ENCODE measurements at regions not wholly inside any gene's neighbourhood (a gene's known extent, or its start where the extent isn't known, plus 50 kb on each side); places are given as distances from the start of the nearest gene placed in this dataset.

- no peak for DNase-seq (ENCODE audit: low spot score)
These were observed 124.5 kb upstream of the CSF3R start for GRCh38 chr1:36607263-36607651.

GRCh38 chr1:36606641-36607262 is 124.0 kb upstream of the CSF3R start:
- no peak for DNase-seq (ENCODE audit: low spot score)

GRCh38 chr1:36605942-36606640 is 123.4 kb upstream of the CSF3R start:
- DNase-seq (ENCODE audit: low spot score) = no peak

DNA sequence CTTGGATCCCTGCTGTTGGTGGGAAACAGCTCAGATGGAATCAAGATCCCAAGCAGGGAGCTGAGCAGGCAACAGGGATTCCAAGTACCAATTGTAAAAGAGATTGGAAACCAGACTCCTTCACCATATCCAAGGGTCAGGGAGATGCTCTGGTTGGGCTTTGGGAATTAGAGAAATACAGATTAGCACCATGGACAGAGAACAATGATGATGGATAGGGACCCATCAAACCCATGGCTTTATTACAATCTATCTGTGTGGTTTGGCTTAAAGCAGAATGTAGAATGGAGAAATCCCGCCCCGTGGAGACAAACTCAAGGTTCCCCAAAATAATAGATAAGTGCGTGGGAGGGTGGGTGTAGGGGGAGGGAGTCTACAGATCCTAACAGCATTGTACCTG is 120.7 kb upstream of the CSF3R start:
- DNase-seq (ENCODE audit: low spot score) = no peak

DNA sequence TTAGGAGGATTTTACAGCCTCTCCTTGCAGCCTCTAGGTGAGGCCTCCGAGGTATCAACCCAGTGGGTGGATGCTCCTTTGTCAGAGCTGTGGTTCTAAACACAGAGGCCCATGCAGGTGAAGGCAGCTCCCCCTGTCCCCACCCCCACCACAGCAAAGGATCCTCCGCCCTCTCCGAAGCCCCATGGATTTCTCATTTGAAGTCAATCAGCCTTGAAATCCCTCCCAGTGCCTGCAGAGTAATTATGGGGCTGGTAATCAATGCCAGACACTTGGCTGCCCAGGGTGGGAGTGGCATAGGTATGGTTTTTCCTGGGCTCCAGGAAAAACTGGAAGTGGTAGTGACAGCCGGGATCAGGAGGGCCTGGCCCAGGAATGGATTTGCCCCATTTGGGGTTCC is 119.5 kb upstream of the CSF3R start:
- DNase-seq (ENCODE audit: low spot score) = no peak

GRCh38 chr1:36599828-36600227 is 117.1 kb upstream of the CSF3R start:
- DNase-seq (ENCODE audit: low spot score) = no peak

DNA sequence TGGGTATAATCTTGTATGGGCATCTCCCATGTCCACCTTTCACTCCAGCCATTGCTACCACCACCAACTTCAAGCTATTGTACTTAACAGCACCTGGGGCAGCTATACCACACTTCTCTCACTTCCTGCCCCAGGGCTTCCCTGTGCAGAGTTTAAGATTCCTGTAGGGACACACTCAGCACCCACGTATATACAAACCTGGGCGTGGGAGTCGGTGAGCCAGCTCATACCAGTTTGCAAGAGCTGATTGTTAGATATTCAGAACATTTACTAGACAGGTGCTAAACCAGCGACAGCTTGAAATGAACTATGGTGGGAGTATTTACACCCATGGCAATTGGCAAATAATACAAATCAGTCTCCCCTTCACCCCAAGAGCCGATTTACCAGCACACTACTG is 114.8 kb upstream of the CSF3R start:
- no peak for DNase-seq (ENCODE audit: low spot score)

GRCh38 chr1:36595921-36596320 is 113.2 kb upstream of the CSF3R start:
- DNase-seq (ENCODE audit: low spot score) = no peak

GRCh38 chr1:36595349-36595748 is 112.6 kb upstream of the CSF3R start:
- DNase-seq (ENCODE audit: low spot score) = no peak

DNA sequence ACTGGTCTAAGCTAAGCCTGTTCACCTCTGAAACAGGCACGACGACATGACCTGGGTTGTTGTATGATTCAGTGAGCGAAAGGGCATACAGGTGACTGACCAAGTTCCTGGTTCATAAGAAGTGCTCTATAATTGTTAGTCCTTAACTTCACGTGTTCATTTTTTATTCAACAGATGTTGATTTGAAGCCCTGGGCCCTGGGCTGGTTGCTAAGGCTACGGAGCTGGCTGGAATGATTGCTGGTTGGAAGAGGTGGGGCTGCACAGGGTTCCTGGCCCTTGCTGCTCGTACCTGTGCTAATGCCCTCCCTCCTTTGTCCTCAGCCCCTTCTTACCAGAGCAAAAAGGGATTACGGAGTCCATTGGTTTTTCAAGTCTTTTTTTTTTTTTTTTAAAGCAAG is 111.3 kb upstream of the CSF3R start:
- DNase-seq (ENCODE audit: low spot score) = no peak

- no peak for DNase-seq (ENCODE audit: low spot score)
These were observed 108.6 kb upstream of the CSF3R start for GRCh38 chr1:36591278-36591677.

DNA sequence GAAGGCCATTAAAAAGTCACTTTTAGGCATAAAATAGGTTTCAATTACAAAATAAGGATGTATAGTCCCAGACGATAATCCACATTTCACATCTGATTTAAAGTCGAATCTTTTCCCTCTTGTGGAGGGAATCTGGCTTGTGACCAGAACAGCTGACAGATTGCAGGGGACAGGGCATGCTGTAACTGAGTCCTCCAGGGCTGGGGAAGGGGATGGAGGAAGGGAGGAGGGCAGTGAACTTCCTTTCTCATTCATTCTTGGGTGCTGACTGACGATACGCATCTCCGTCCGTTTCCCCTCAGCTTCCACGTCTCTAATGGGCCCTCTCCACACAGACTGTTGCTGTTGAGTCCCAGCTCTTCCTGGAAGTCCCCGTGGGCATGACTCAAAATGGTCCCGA is 108.1 kb upstream of the CSF3R start:
- DNase-seq (ENCODE audit: low spot score) = no peak

- DNase-seq (ENCODE audit: low spot score) = peak; percentile 31
These were observed 107.6 kb upstream of the CSF3R start for GRCh38 chr1:36590264-36590663.

DNA sequence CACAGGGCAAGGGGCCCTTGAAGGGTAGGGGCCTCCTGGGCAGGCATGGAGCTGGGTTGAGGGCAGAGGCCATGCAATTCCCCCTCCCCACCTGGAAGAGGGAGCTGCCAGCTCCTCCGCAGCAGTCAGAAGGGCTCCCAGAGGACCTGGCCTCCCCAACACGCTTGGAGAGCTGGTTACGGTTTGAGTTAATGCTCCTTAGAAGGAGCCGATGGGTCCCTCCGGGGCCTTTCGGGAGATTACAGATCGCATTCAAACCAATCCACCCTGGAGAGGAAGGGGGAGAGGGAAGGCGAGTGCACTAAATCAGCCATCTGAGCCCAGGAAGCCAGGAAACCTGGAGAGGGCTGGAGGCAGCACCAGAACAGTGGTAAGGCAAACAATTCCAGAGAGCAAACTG is 106.3 kb upstream of the CSF3R start:
- DNase-seq (ENCODE audit: low spot score) = no peak

GRCh38 chr1:36585569-36586548 is 103.1 kb upstream of the CSF3R start:
- no peak for DNase-seq (ENCODE audit: low spot score)

GRCh38 chr1:36584874-36585453 is 102.3 kb upstream of the CSF3R start:
- DNase-seq (ENCODE audit: low spot score) = no peak

- DNase-seq (ENCODE audit: low spot score) = no peak
These were observed 101.5 kb upstream of the CSF3R start for GRCh38 chr1:36583980-36584782.

DNA sequence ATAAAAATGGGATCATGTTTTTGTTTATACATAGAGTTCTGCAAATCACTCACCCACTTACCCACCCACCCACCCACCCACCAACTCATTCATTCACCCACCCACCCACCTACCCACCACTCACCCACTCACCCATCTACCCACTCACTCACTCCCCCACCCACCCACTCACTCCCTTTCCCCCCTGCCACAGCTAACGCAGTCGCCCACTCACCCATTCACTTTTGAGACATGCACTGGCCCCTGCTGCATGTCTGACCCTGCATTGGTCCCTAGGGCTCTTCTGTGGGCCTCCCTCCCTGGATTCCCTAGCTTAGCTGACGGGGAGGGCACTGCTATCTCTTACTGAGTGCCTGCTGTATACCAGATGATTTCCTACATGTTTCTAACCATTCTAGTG is 100.4 kb upstream of the CSF3R start:
- DNase-seq (ENCODE audit: low spot score) = no peak

GRCh38 chr1:36582066-36582755 is 99.5 kb upstream of the CSF3R start:
- DNase-seq (ENCODE audit: low spot score) = no peak

DNA sequence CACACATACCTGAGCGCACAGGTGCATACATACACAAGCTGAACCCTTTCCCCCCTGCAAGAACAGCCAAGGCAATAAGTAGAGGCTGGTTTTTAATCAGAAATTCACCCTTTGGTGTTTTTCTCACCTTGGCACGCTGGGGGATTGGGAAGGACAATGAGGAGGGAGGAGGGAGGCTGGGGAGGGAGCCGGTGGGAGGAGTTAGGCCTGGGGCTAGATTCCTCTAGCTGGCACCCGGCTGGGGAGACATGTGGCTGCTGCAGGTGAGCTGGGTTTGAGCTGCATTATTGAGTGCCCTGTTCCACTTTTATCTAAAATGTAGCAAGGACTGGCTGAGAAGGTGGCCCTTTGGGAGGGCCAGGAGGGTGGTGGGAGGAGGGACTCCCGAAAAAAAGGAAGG is 97.8 kb upstream of the CSF3R start:
- DNase-seq (ENCODE audit: low spot score) = no peak

DNA sequence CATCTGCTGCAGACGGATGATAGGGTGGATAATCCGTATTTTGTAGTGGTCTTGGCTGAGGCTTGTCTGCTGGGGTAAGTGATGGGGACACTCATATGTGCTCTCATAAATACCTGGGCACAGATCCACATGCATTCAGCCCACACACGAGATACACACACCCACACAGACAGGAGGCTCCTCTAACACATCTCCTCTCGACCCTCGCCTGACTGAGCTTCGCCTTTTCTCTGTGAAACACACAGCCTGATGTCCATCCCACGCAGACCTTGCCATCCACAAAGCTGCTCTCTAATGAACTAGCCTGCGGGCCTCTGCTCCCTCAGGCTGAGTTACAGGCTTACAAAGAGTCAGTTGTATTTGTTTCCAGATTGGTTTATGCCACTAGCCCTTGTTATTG is 96.3 kb upstream of the CSF3R start:
- peak; percentile 51 for DNase-seq (ENCODE audit: low spot score)
